DND-41 (cell line): ENCODE measurements at regions not wholly inside any gene's neighbourhood (a gene's known extent, or its start where the extent isn't known, plus 50 kb on each side); places are given as distances from the start of the nearest gene placed in this dataset.

ENCODE experiments used
- EZH2 ChIP-seq: IDR thresholded peaks from 3 replicates; pipeline ENCODE4 v1.6.1; 2012; ENCODE audit warnings: borderline replicate concordance, low read depth, mild to moderate bottlenecking, moderate library complexity, low read length, inconsistent platforms; ENCODE audit not compliant: severe bottlenecking
- TF ChIP-seq, protein P1 (sequence below): IDR thresholded peaks from 2 replicates; pipeline ENCODE4 v1.5.1; 2012; ENCODE audit warnings: borderline replicate concordance, low read length, moderate library complexity, mild to moderate bottlenecking; ENCODE audit not compliant: poor library complexity, severe bottlenecking; ENCODE audit errors: extremely low read depth

- TF ChIP-seq, protein P1, sequence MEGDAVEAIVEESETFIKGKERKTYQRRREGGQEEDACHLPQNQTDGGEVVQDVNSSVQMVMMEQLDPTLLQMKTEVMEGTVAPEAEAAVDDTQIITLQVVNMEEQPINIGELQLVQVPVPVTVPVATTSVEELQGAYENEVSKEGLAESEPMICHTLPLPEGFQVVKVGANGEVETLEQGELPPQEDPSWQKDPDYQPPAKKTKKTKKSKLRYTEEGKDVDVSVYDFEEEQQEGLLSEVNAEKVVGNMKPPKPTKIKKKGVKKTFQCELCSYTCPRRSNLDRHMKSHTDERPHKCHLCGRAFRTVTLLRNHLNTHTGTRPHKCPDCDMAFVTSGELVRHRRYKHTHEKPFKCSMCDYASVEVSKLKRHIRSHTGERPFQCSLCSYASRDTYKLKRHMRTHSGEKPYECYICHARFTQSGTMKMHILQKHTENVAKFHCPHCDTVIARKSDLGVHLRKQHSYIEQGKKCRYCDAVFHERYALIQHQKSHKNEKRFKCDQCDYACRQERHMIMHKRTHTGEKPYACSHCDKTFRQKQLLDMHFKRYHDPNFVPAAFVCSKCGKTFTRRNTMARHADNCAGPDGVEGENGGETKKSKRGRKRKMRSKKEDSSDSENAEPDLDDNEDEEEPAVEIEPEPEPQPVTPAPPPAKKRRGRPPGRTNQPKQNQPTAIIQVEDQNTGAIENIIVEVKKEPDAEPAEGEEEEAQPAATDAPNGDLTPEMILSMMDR = no peak
- no peak for TF ChIP-seq EZH2
Measured at GRCh38 chr14:80346395-80346794, 135.1 kb upstream of the DIO2 start.
